ACC112 (cell line): ENCODE measurements at regions not wholly inside any gene's neighbourhood (a gene's known extent, or its start where the extent isn't known, plus 50 kb on each side); places are given as distances from the start of the nearest gene placed in this dataset.

ENCODE experiments used
- H2AFZ ChIP-seq: fragments of 200-600 bp; sonication (generic); one replicate; pipeline ENCODE4 v1.6.0; 2017; ENCODE audit warnings: antibody characterized with exemption, low read length; ENCODE audit not compliant: unreplicated experiment
- H3K27ac ChIP-seq: fragments of 200-600 bp; sonication (generic); 2 replicates; pipeline ENCODE4 v1.5.1; 2014; ENCODE audit warnings: low read depth, mild to moderate bottlenecking, antibody characterized with exemption, low read length, moderate library complexity
- H3K27me3 ChIP-seq: fragments of 200-600 bp; sonication (generic); 2 replicates; pipeline ENCODE4 v1.6.1; 2014; ENCODE audit warnings: mild to moderate bottlenecking, antibody characterized with exemption, low read length, moderate library complexity, mixed read lengths; ENCODE audit not compliant: insufficient read depth
- H3K36me3 ChIP-seq: fragments of 200-600 bp; sonication (generic); 2 replicates; pipeline ENCODE4 v1.6.1; 2016; ENCODE audit warnings: mild to moderate bottlenecking, antibody characterized with exemption, low read length, moderate library complexity, mixed read lengths; ENCODE audit not compliant: insufficient read depth
- H3K4me1 ChIP-seq: fragments of 200-600 bp; sonication (generic); one replicate; pipeline ENCODE4 v1.6.1; 2016; ENCODE audit warnings: low read length, mixed read lengths; ENCODE audit not compliant: insufficient read depth, unreplicated experiment, control insufficient read depth
- H3K4me3 ChIP-seq: fragments of 200-600 bp; sonication (generic); 2 replicates; pipeline ENCODE4 v1.5.1; 2014; ENCODE audit warnings: mild to moderate bottlenecking, low read depth, low read length
- H3K79me2 ChIP-seq: fragments of 200-600 bp; sonication (generic); one replicate; pipeline ENCODE4 v1.6.0; 2016; ENCODE audit warnings: low read length; ENCODE audit not compliant: control insufficient read depth, unreplicated experiment, insufficient read depth

- Histone ChIP-seq H3K4me1 (no peaks in the 10 kb centered on the region), H3K79me2 (no peaks in the 10 kb centered on the region), H2AFZ (no peak overlapping the region), H3K27ac (no peak overlapping the region), H3K36me3 (no peaks in the 10 kb centered on the region), H3K27me3 (peaks cover 85% of the 10 kb centered on the region), H3K4me3 (no peak overlapping the region)
These were observed 60.3 kb downstream of the AVPR1A start for GRCh38 chr12:63090716-63091115.

DNA sequence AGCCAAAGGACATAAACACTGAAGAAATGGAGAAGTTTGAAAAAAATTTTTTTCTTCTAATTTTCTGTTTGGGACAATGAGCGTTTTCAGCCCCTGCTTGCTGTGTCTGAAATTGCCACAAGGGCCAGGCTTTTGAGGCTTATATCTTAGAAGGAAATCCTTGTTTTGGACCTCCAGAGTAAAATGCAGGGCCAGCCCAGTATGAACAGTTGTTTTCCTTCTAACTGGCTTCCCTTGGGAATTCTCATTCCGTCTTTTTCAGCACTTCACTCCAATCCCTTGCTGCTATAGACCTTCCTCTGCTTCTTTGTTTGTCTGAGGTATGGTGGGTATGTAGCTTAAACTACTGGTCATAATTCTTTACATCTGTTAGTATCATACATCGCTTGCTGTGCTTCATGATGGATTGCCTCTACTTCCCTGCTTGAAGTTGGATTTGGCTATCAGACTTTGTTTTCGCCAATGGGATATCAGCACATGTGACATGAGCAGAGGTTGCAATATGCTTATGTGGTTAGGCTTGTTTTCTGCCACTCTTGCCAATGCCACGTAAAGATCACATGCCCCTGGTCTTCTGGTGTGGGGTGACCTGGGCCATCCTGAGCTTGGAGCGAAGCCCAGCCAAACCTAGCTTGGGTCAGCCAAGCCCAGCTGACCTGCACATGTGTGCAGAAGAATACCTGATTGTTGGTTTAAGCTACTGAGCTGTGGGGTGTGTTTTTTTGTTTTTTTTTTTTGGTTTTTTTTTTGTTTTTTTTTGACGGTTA is 64.7 kb downstream of the AVPR1A start:
- Histone ChIP-seq H2AFZ (no peak overlapping the region), H3K79me2 (no peaks in the 10 kb centered on the region), H3K27ac (no peak overlapping the region), H3K27me3 (peaks cover 42% of the 10 kb centered on the region), H3K4me1 (no peaks in the 10 kb centered on the region), H3K4me3 (no peak overlapping the region), H3K36me3 (no peaks in the 10 kb centered on the region)

GRCh38 chr12:63085120-63085519 is 65.9 kb downstream of the AVPR1A start:
- H2AFZ ChIP-seq = no peak overlapping the region
- no peaks in the 10 kb centered on the region for H3K79me2 ChIP-seq
- H3K27ac ChIP-seq = no peak overlapping the region

DNA sequence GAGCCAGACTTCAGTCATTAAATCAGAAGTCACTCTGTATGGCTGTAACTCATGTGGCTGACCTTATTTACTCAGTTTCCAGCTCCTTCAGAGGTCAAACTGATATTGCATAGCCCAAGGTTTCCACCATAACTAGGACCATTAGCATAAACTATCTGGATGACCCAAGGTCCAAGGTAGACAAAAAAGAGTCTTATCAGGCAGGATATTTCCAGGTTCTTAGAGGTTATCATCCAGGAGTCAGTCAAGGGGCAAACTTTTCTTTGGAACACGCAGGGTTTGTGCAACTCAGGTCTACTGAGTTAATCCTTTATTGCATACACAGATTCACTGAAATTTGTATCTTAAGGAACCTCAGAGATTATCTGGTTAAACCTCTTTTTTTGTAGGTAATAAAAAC is 66.5 kb downstream of the AVPR1A start:
- Histone ChIP-seq H2AFZ (no peak overlapping the region), H3K36me3 (no peaks in the 10 kb centered on the region), H3K27me3 (peaks cover 24% of the 10 kb centered on the region), H3K4me1 (no peaks in the 10 kb centered on the region), H3K27ac (no peak overlapping the region), H3K4me3 (no peak overlapping the region), H3K79me2 (no peaks in the 10 kb centered on the region)

More at GRCh38 chr12:63085120-63085519, 65.9 kb downstream of the AVPR1A start:
- Histone ChIP-seq H3K4me1 (no peaks in the 10 kb centered on the region), H3K4me3 (no peak overlapping the region), H3K27me3 (peaks cover 30% of the 10 kb centered on the region), H3K36me3 (no peaks in the 10 kb centered on the region)

DNA sequence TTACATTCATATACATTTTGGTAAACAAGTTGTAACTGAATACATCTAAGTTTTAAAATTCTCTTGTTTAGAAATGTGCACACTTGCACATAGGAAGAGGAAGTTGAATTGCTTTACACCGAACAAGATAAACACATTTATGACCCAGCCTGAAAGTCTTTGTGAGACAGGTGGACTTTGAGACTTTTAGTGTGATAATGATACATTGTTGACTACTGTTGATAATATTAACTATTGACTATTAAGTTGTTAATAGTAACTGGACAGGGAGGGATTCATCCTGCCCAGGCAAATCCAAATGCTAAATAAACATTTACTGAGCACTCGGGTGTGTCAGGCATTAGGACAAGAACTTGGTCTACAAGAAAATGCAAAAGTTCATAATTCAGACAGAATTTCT is 68.0 kb downstream of the AVPR1A start:
- Histone ChIP-seq H3K27ac (no peak overlapping the region), H3K27me3 (peaks cover 11% of the 10 kb centered on the region), H2AFZ (no peak overlapping the region), H3K36me3 (no peaks in the 10 kb centered on the region), H3K4me3 (no peak overlapping the region), H3K4me1 (no peaks in the 10 kb centered on the region), H3K79me2 (no peaks in the 10 kb centered on the region)

DNA sequence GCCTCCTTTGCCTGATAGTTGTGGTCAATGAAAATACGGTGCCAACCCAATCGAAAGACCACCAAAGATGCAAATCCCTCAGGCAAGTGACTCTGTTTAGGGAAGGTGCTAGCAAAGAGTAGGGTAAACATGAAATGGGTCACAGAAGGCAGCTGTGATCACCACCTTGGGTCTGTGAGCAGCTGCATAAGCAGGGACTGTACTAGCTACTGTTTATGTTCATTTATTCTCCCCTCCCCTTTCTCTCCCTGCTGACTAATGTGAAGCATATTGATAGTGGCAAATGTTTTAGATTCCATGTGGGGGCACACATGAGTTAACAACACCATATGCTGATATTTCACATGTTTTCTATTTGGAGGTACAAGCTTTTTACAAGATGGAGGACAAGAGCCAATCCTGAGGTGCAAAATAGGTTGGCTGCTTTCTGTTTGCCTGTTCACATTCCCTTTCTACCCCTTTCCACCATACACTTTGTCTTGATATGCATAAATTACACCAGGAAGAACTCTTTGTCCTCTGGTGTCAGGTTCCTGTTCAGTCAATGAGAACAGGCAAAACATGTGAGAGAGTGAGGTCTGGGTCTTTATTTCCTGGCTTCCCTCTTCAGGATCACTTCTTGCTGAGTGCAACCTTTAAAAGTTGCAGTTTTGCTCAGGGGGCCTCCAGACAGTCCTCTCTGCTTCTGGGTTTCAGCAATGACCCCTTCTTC is 71.1 kb downstream of the AVPR1A start:
- Histone ChIP-seq H3K36me3 (no peaks in the 10 kb centered on the region), H2AFZ (no peak overlapping the region), H3K27ac (no peak overlapping the region), H3K4me3 (no peak overlapping the region), H3K4me1 (no peaks in the 10 kb centered on the region), H3K27me3 (no peaks in the 10 kb centered on the region), H3K79me2 (no peaks in the 10 kb centered on the region)

DNA sequence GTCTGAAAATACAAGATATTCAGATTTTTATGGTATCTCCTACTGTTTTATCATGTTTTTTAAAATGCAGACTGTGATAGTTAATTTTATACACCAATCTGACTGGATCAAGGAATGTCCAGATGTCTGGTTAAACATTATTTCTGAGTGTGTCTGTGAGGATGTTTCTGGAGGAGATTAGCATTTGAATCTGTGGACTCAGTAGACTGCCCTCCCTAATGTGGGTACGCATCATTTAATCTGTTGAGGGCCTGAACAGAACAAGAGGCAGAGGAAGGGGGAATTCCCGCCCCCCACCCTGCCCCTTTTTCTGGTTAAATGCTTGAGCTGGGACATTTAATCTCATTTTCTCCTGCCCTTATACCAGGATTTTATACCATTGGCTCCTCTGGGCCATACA is 72.1 kb downstream of the AVPR1A start:
- no peaks in the 10 kb centered on the region for H3K4me1 ChIP-seq
- no peak overlapping the region for H2AFZ ChIP-seq
- no peaks in the 10 kb centered on the region for H3K27me3 ChIP-seq
- no peak overlapping the region for H3K27ac ChIP-seq
- no peaks in the 10 kb centered on the region for H3K79me2 ChIP-seq
- no peak overlapping the region for H3K4me3 ChIP-seq
- H3K36me3 ChIP-seq = no peaks in the 10 kb centered on the region

DNA sequence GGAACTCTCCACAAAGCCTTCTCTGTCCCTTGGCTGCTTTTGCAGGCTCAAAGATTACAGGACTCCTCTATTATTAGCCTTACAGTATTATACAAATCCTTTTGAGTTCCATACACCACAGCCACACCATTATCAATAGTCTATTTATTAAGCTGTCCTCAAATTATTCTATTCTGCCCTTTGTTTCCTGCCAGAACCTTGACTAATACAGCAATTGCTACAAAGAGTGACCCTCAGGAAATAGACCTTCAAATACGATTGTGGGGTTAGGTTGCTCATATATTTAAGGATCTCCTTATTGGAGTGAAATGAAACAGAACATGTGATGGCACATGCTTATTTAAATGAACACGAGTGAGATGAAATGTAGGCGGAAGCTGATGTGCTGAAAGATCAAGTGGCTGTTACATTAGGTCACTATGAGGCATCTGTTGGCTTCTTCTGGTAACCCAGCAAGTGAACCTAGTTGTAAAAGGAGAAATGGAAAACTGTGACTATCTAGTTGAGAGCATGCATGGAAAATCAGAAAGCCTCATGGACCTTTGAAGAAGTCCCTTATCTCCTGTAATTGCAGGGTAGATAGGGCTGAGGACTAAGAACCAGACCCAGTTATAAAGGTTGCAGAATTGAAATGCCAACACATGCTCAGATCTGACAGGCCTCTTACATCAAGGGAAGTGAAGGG is 75.5 kb downstream of the AVPR1A start:
- Histone ChIP-seq H3K36me3 (no peaks in the 10 kb centered on the region), H3K27ac (no peak overlapping the region), H3K4me1 (no peaks in the 10 kb centered on the region), H3K79me2 (no peaks in the 10 kb centered on the region), H3K27me3 (no peaks in the 10 kb centered on the region), H2AFZ (no peak overlapping the region), H3K4me3 (no peak overlapping the region)

GRCh38 chr12:63070709-63071108 is 80.3 kb downstream of the AVPR1A start:
- Histone ChIP-seq H3K36me3 (no peaks in the 10 kb centered on the region), H3K79me2 (no peaks in the 10 kb centered on the region), H3K27me3 (no peaks in the 10 kb centered on the region), H3K4me3 (no peak overlapping the region), H3K27ac (no peak overlapping the region), H3K4me1 (no peaks in the 10 kb centered on the region), H2AFZ (no peak overlapping the region)

DNA sequence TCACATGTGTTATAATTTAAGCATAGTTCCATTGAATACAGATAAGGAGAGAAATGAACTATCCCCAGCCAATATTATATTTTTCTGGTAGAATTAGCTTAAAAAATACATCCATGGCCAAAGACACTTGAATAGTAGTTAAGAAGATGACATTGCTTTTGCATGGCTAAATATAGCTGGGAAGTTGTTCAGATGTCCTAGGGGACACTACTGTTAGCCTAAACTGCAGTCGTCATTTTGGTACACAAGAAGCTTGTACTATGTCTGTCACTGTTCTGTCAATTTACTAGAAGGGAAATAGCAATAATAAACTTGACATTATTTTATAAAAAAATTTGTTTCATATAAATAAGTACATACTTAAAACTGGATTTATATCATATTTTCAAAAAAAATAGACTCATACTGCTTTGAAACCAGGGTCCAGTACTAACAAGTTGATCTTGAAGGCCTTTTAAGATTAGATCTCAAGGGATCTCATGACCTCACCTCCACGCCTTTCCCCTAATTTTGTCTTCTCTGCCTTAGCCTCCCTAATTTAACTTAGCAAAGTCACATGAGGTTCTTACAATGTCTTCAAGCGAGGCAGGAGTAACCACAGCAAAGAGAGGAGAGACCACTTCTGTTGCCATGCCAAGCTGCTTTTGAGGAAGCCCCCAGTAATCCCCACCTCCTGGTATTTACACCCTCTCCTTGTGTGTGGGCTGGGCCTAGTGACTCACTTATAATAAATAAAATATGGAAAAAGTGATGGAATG is 81.0 kb downstream of the AVPR1A start:
- Histone ChIP-seq H3K36me3 (no peaks in the 10 kb centered on the region), H3K27me3 (no peaks in the 10 kb centered on the region), H3K4me3 (no peak overlapping the region), H3K4me1 (no peaks in the 10 kb centered on the region), H3K79me2 (no peaks in the 10 kb centered on the region), H3K27ac (no peak overlapping the region), H2AFZ (no peak overlapping the region)
